ENCODE measurements at regions not wholly inside any gene's neighbourhood (a gene's known extent, or its start where the extent isn't known, plus 50 kb on each side); places are given as distances from the start of the nearest gene placed in this dataset.

- TF ChIP-seq, protein P1, sequence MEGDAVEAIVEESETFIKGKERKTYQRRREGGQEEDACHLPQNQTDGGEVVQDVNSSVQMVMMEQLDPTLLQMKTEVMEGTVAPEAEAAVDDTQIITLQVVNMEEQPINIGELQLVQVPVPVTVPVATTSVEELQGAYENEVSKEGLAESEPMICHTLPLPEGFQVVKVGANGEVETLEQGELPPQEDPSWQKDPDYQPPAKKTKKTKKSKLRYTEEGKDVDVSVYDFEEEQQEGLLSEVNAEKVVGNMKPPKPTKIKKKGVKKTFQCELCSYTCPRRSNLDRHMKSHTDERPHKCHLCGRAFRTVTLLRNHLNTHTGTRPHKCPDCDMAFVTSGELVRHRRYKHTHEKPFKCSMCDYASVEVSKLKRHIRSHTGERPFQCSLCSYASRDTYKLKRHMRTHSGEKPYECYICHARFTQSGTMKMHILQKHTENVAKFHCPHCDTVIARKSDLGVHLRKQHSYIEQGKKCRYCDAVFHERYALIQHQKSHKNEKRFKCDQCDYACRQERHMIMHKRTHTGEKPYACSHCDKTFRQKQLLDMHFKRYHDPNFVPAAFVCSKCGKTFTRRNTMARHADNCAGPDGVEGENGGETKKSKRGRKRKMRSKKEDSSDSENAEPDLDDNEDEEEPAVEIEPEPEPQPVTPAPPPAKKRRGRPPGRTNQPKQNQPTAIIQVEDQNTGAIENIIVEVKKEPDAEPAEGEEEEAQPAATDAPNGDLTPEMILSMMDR (IDR thresholded peaks at IDR 0.05), result no peak
- no peak for TF ChIP-seq EP300 (IDR thresholded peaks at IDR 0.05)
Measured at GRCh38 chr14:61615743-61616523, 79.4 kb upstream of the HIF1A start.
